CD4-positive, CD25-positive, alpha-beta regulatory T cell (primary cell): ENCODE measurements at regions not wholly inside any gene's neighbourhood (a gene's known extent, or its start where the extent isn't known, plus 50 kb on each side); places are given as distances from the start of the nearest gene placed in this dataset.

Source experiments
- ATAC-seq, 2 donors: fragments of 150-1000 bp; cut with Tn5 transposase; one replicate each; pipeline ENCODE4 v1.10.0; 2021; ENCODE audit warnings: low read depth in 2 of 2, moderate number of reproducible peaks in 2 of 2, moderate library complexity in 1 of 2
- DNase-seq, 3 donors: peaks; one replicate each; pipeline versions ENCODE4 v3.0.0 to v3.0.0-alpha.2; 2012 to 2022; ENCODE audit warnings: mixed read lengths in 1 of 3
- H3K27ac ChIP-seq: one replicate; pipeline ENCODE4 v1.7.0; 2013; ENCODE audit warnings: mild to moderate bottlenecking, low read length; ENCODE audit not compliant: insufficient read depth, poor library complexity, severe bottlenecking
- H3K27me3 ChIP-seq: one replicate; pipeline ENCODE4 v1.7.0; 2013; ENCODE audit warnings: low read length; ENCODE audit not compliant: control insufficient read depth, insufficient read depth
- H3K36me3 ChIP-seq: one replicate; pipeline ENCODE4 v1.7.0; 2013; ENCODE audit warnings: mild to moderate bottlenecking, low read length, moderate library complexity; ENCODE audit not compliant: control insufficient read depth, insufficient read depth
- H3K4me1 ChIP-seq: 2 replicates; pipeline ENCODE4 v1.7.0; 2013; ENCODE audit warnings: mild to moderate bottlenecking, low read length; ENCODE audit not compliant: insufficient read depth, control insufficient read depth, poor library complexity, severe bottlenecking
- H3K4me3 ChIP-seq: one replicate; pipeline ENCODE4 v1.7.0; 2013; ENCODE audit warnings: low read depth, mild to moderate bottlenecking, low read length, moderate library complexity
- H3K9me3 ChIP-seq, 2 experiments: 1 replicate in 1 of 2; 2 replicates in 1 of 2; pipeline ENCODE4 v1.7.0; 2013; ENCODE audit warnings: low read length in 2 of 2, mild to moderate bottlenecking in 1 of 2, moderate library complexity in 1 of 2; ENCODE audit not compliant: control insufficient read depth in 2 of 2
- H3K27ac Mint-ChIP-seq, 3 donors: one replicate each; pipeline ENCODE4 v1.8.0; 2020 to 2022; ENCODE audit warnings: mild to moderate bottlenecking in 3 of 3, mixed read lengths in 3 of 3, moderate library complexity in 2 of 3
- H3K27me3 Mint-ChIP-seq: one replicate; pipeline ENCODE4 v1.8.0; 2022; ENCODE audit warnings: mild to moderate bottlenecking, mixed read lengths
- H3K36me3 Mint-ChIP-seq: one replicate; pipeline ENCODE4 v1.8.0; 2020; ENCODE audit warnings: mixed read lengths
- H3K4me1 Mint-ChIP-seq, 4 donors: one replicate each; pipeline ENCODE4 v1.8.0; 2020 to 2022; ENCODE audit warnings: mixed read lengths in 4 of 4, mild to moderate bottlenecking in 1 of 4
- H3K4me3 Mint-ChIP-seq, 4 donors: one replicate each; pipeline ENCODE4 v1.8.0; 2020 to 2022; ENCODE audit warnings: mild to moderate bottlenecking in 4 of 4, mixed read lengths in 4 of 4, moderate library complexity in 3 of 4
- H3K9me3 Mint-ChIP-seq, 7 donors: one replicate each; pipeline ENCODE4 v1.8.0; 2020 to 2022; ENCODE audit warnings: mixed read lengths in 7 of 7, mild to moderate bottlenecking in 3 of 7, moderate library complexity in 2 of 7

GRCh38 chr16:87180069-87180468 lies 137.1 kb downstream of the C16orf95 start:
- no peak for DNase-seq
- H3K9me3 Mint-ChIP-seq, result peaks cover 0 to 1% (median 0%) of the 10 kb centered on the region in 7 donors
- H3K4me1 Mint-ChIP-seq, result peaks cover 0 to 3% (median 0%) of the 10 kb centered on the region in 4 donors
- H3K27ac Mint-ChIP-seq, result no peak overlapping the region
- Histone ChIP-seq H3K4me3 (no peak overlapping the region), H3K9me3 (no peaks in the 10 kb centered on the region), H3K4me1 (no peaks in the 10 kb centered on the region), H3K27ac (no peak overlapping the region), H3K27me3 (no peaks in the 10 kb centered on the region), H3K36me3 (no peaks in the 10 kb centered on the region)
- ATAC-seq, result no peak
- H3K27me3 Mint-ChIP-seq, result no peaks in the 10 kb centered on the region
- H3K36me3 Mint-ChIP-seq, result no peaks in the 10 kb centered on the region
- no peak overlapping the region for H3K4me3 Mint-ChIP-seq

GRCh38 chr16:87182759-87183158 lies 134.4 kb downstream of the C16orf95 start:
- Mint-ChIP-seq H3K36me3 (no peaks in the 10 kb centered on the region), H3K9me3 (peaks cover 0 to 5% (median 0%) of the 10 kb centered on the region in 7 donors), H3K27ac (no peak overlapping the region), H3K27me3 (no peaks in the 10 kb centered on the region), H3K4me3 (no peak overlapping the region), H3K4me1 (peaks cover 0 to 3% (median 0%) of the 10 kb centered on the region in 4 donors)
- DNase-seq (no peak), ATAC-seq (no peak)
- Histone ChIP-seq H3K36me3 (no peaks in the 10 kb centered on the region), H3K27ac (no peak overlapping the region), H3K4me1 (no peaks in the 10 kb centered on the region), H3K9me3 (no peaks in the 10 kb centered on the region), H3K4me3 (no peak overlapping the region), H3K27me3 (no peaks in the 10 kb centered on the region)

GRCh38 chr16:87183647-87184046 lies 133.5 kb downstream of the C16orf95 start:
- Mint-ChIP-seq H3K4me3 (no peak overlapping the region), H3K4me1 (peaks cover 0 to 3% (median 0%) of the 10 kb centered on the region in 4 donors)
- H3K27ac ChIP-seq, result no peak overlapping the region

GRCh38 chr16:87185308-87185707 lies 131.9 kb downstream of the C16orf95 start:
- no peaks in the 10 kb centered on the region for H3K36me3 Mint-ChIP-seq
- H3K27me3 ChIP-seq, result no peaks in the 10 kb centered on the region

More at GRCh38 chr16:87183647-87184046, 133.5 kb downstream of the C16orf95 start:
- Mint-ChIP-seq H3K36me3 (no peaks in the 10 kb centered on the region), H3K9me3 (peaks cover 0 to 5% (median 0%) of the 10 kb centered on the region in 7 donors), H3K27me3 (no peaks in the 10 kb centered on the region), H3K27ac (no peak overlapping the region)
- Histone ChIP-seq H3K9me3 (no peaks in the 10 kb centered on the region), H3K27me3 (no peaks in the 10 kb centered on the region), H3K4me1 (no peaks in the 10 kb centered on the region), H3K36me3 (no peaks in the 10 kb centered on the region), H3K4me3 (no peak overlapping the region)
- no peak for ATAC-seq
- no peak for DNase-seq

GRCh38 chr16:87185983-87186382 lies 131.2 kb downstream of the C16orf95 start:
- H3K36me3 Mint-ChIP-seq, result no peaks in the 10 kb centered on the region
- no peak overlapping the region for H3K4me3 Mint-ChIP-seq
- Histone ChIP-seq H3K4me3 (no peak overlapping the region), H3K4me1 (no peaks in the 10 kb centered on the region), H3K27me3 (no peaks in the 10 kb centered on the region), H3K36me3 (no peaks in the 10 kb centered on the region), H3K27ac (no peak overlapping the region), H3K9me3 (no peaks in the 10 kb centered on the region)
- no peaks in the 10 kb centered on the region for H3K4me1 Mint-ChIP-seq
- DNase-seq (no peak), ATAC-seq (no peak)
- H3K9me3 Mint-ChIP-seq, result peaks cover 0 to 6% (median 3%) of the 10 kb centered on the region in 7 donors
- H3K27ac Mint-ChIP-seq, result no peak overlapping the region
- no peaks in the 10 kb centered on the region for H3K27me3 Mint-ChIP-seq

More at GRCh38 chr16:87185308-87185707, 131.9 kb downstream of the C16orf95 start:
- DNase-seq (no peak), ATAC-seq (no peak)
- H3K27ac Mint-ChIP-seq, result no peak overlapping the region
- H3K27me3 Mint-ChIP-seq, result no peaks in the 10 kb centered on the region
- no peaks in the 10 kb centered on the region for H3K36me3 ChIP-seq
- H3K4me3 ChIP-seq, result no peak overlapping the region
- H3K9me3 Mint-ChIP-seq, result peaks cover 0 to 5% (median 2%) of the 10 kb centered on the region in 7 donors
- H3K9me3 ChIP-seq, result no peaks in the 10 kb centered on the region
- H3K4me1 Mint-ChIP-seq, result peaks cover 0 to 3% (median 0%) of the 10 kb centered on the region in 4 donors
- H3K27ac ChIP-seq, result no peak overlapping the region
- H3K4me1 ChIP-seq, result no peaks in the 10 kb centered on the region
- H3K4me3 Mint-ChIP-seq, result no peak overlapping the region

GRCh38 chr16:87186446-87186845 lies 130.7 kb downstream of the C16orf95 start:
- Histone ChIP-seq H3K9me3 (no peaks in the 10 kb centered on the region), H3K36me3 (no peaks in the 10 kb centered on the region), H3K4me1 (no peaks in the 10 kb centered on the region), H3K27me3 (no peaks in the 10 kb centered on the region), H3K27ac (no peak overlapping the region), H3K4me3 (no peak overlapping the region)
- H3K9me3 Mint-ChIP-seq, result peaks cover 0 to 6% (median 3%) of the 10 kb centered on the region in 7 donors
- no peaks in the 10 kb centered on the region for H3K27me3 Mint-ChIP-seq
- no peak overlapping the region for H3K4me3 Mint-ChIP-seq
- no peaks in the 10 kb centered on the region for H3K36me3 Mint-ChIP-seq
- H3K4me1 Mint-ChIP-seq, result no peaks in the 10 kb centered on the region
- ATAC-seq (no peak), DNase-seq (no peak)
- H3K27ac Mint-ChIP-seq, result no peak overlapping the region

GRCh38 chr16:87186876-87187533 lies 130.2 kb downstream of the C16orf95 start:
- H3K36me3 Mint-ChIP-seq, result no peaks in the 10 kb centered on the region
- H3K9me3 ChIP-seq, result no peaks in the 10 kb centered on the region
- DNase-seq (no peak), ATAC-seq (no peak)
- no peak overlapping the region for H3K4me3 Mint-ChIP-seq
- H3K27me3 Mint-ChIP-seq, result no peaks in the 10 kb centered on the region
- H3K27ac Mint-ChIP-seq, result peak overlapping the region in 1 of 3 donors; percentile 26
- no peaks in the 10 kb centered on the region for H3K4me1 ChIP-seq
- H3K27me3 ChIP-seq, result no peaks in the 10 kb centered on the region
- H3K27ac ChIP-seq, result no peak overlapping the region
- H3K9me3 Mint-ChIP-seq, result peaks cover 0 to 6% (median 3%) of the 10 kb centered on the region in 7 donors
- no peaks in the 10 kb centered on the region for H3K36me3 ChIP-seq
- H3K4me1 Mint-ChIP-seq, result no peaks in the 10 kb centered on the region
- H3K4me3 ChIP-seq, result no peak overlapping the region

- H3K27me3 Mint-ChIP-seq, result no peaks in the 10 kb centered on the region
- ATAC-seq, result no peak
- H3K27ac Mint-ChIP-seq, result no peak overlapping the region
Observed at GRCh38 chr16:87188104-87188503, 129.1 kb downstream of the C16orf95 start.

More at GRCh38 chr16:87188104-87188503, 129.1 kb downstream of the C16orf95 start:
- no peaks in the 10 kb centered on the region for H3K9me3 ChIP-seq
- no peaks in the 10 kb centered on the region for H3K36me3 Mint-ChIP-seq
- H3K27ac ChIP-seq, result no peak overlapping the region
- H3K4me3 Mint-ChIP-seq, result no peak overlapping the region
- H3K27me3 ChIP-seq, result no peaks in the 10 kb centered on the region
- H3K4me1 ChIP-seq, result no peaks in the 10 kb centered on the region
- peaks cover 0 to 6% (median 3%) of the 10 kb centered on the region in 7 donors for H3K9me3 Mint-ChIP-seq
- no peaks in the 10 kb centered on the region for H3K36me3 ChIP-seq
- no peaks in the 10 kb centered on the region for H3K4me1 Mint-ChIP-seq
- no peak overlapping the region for H3K4me3 ChIP-seq
- no peak for DNase-seq
